ENCODE measurements at regions not wholly inside any gene's neighbourhood (a gene's known extent, or its start where the extent isn't known, plus 50 kb on each side); places are given as distances from the start of the nearest gene placed in this dataset.

DNA sequence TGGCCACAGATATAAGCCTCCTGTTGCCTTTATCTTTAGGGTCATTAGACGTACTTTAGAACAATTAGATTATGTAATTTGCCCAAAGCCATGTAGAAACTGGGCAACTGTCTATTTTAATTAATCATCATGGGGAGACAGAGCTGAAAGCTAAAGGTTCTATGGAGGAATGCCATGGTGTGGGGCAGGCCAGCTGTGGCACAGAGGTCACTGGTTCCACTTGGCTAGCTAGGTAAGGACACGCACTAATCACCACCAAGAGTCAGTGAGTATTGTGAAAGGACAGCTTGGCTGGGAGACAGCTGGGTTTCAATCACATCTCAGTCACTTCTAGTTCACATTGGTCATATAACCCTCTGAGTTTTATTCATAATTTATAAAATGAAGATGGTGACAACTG lies 81.7 kb downstream of the HMHB1 start (continued):
- TF ChIP-seq, protein P1, sequence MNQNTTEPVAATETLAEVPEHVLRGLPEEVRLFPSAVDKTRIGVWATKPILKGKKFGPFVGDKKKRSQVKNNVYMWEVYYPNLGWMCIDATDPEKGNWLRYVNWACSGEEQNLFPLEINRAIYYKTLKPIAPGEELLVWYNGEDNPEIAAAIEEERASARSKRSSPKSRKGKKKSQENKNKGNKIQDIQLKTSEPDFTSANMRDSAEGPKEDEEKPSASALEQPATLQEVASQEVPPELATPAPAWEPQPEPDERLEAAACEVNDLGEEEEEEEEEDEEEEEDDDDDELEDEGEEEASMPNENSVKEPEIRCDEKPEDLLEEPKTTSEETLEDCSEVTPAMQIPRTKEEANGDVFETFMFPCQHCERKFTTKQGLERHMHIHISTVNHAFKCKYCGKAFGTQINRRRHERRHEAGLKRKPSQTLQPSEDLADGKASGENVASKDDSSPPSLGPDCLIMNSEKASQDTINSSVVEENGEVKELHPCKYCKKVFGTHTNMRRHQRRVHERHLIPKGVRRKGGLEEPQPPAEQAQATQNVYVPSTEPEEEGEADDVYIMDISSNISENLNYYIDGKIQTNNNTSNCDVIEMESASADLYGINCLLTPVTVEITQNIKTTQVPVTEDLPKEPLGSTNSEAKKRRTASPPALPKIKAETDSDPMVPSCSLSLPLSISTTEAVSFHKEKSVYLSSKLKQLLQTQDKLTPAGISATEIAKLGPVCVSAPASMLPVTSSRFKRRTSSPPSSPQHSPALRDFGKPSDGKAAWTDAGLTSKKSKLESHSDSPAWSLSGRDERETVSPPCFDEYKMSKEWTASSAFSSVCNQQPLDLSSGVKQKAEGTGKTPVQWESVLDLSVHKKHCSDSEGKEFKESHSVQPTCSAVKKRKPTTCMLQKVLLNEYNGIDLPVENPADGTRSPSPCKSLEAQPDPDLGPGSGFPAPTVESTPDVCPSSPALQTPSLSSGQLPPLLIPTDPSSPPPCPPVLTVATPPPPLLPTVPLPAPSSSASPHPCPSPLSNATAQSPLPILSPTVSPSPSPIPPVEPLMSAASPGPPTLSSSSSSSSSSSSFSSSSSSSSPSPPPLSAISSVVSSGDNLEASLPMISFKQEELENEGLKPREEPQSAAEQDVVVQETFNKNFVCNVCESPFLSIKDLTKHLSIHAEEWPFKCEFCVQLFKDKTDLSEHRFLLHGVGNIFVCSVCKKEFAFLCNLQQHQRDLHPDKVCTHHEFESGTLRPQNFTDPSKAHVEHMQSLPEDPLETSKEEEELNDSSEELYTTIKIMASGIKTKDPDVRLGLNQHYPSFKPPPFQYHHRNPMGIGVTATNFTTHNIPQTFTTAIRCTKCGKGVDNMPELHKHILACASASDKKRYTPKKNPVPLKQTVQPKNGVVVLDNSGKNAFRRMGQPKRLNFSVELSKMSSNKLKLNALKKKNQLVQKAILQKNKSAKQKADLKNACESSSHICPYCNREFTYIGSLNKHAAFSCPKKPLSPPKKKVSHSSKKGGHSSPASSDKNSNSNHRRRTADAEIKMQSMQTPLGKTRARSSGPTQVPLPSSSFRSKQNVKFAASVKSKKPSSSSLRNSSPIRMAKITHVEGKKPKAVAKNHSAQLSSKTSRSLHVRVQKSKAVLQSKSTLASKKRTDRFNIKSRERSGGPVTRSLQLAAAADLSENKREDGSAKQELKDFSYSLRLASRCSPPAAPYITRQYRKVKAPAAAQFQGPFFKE (tag by site-specific recombination; IDR thresholded peaks at IDR 0.05; ENCODE audit: borderline replicate concordance), result no peak
- TF ChIP-seq ZNF133 (tag by site-specific recombination; IDR thresholded peaks at IDR 0.05), result no peak

DNA sequence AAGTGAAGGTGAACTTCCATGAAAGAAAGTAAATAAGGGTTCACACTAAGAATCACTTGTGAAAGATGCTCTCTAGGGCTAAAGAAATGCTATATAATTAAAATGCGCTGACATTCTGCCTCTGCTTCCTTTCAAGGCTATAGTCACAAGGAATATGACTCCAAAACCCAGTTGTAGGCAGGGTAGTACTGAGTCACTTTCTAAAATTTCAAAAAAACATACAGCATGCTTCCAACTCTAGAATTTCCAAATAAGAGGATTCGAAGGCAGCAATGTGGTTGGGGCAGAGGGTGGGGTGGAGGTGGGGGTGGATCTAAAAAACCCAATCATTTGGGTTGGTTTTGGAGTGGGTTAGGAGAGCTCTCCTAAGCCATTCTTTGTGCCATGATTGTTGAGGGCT lies 84.6 kb downstream of the HMHB1 start:
- H3K27ac ChIP-seq (ENCODE audit: extremely low read depth, low read depth, low read length), result no peak overlapping the region
- peaks cover 34% of the 10 kb centered on the region for H3K4me1 ChIP-seq (ENCODE audit: control insufficient read depth, insufficient read depth, low read length)
- no peak for TF ChIP-seq ZNF394 (tag by site-specific recombination; IDR thresholded peaks at IDR 0.05; ENCODE audit: borderline replicate concordance)
- H3K36me3 ChIP-seq (ENCODE audit: control insufficient read depth in 2 of 2, insufficient read depth in 1 of 2, low read length in 2 of 2), result no peaks in the 10 kb centered on the region
- POLR2A ChIA-PET, result no interaction called here
- CTCF ChIA-PET, result interaction anchor here (0.6 kb wide), 1 partner anchor 899 kb away, joined by 3 read pairs; no protein-coding TSS in a partner anchor
- no peak overlapping the region for H3K4me3 ChIP-seq (ENCODE audit: low read depth, low read length)
- H3K9me3 ChIP-seq (ENCODE audit: control insufficient read depth, insufficient read depth, low read depth, low read length), result no peaks in the 10 kb centered on the region

DNA sequence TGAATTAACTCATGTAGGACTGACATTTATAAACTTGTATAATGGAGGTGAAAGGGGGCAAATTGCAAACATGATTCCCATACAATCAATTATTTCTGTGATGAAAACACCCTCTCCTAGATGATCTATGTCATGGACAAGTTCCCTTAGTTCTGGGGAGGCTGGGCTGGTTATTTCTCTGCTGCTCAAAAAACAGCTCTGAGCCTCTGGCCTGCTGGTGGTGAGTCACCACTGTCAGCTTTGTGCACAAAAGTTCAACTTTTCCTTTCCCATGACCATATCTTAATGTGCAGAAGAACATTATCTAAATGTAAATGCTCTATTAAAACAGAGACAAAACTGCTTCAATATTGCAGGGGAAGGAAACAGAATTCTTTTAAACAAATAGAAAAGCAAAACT lies 85.0 kb downstream of the HMHB1 start:
- CTCF ChIA-PET, result interaction anchor here (0.6 kb wide), 1 partner anchor 899 kb away, joined by 3 read pairs; no protein-coding TSS in a partner anchor
- TF ChIP-seq ZNF404 (tag by site-specific recombination; IDR thresholded peaks at IDR 0.05) (no peak), ZSCAN30 (tag by site-specific recombination; IDR thresholded peaks at IDR 0.05) (no peak), GLI2 (tag by site-specific recombination; IDR thresholded peaks at IDR 0.05; ENCODE audit: borderline replicate concordance, low read depth) (no peak), ZFP41 (tag by site-specific recombination; IDR thresholded peaks at IDR 0.05; ENCODE audit: borderline replicate concordance) (no peak)

DNA sequence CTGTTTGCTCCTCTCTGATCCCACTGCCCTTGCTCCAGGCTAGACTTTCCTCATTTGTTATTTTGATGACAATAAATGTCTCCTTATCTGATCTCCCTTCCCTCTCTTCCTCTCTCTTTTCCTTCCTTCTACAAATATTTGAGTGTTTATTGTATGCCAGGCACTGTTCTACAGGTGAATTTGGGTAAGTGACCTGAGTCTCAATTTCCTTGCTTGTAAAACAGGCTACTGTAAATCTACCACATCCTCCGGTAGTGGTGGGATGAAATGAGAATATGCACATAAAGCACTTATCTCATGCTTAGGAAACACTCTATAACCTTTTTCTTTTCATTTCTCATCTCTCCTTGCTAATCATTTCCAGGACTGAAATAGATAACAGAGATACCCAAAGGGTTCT lies 86.4 kb downstream of the HMHB1 start:
- Histone ChIP-seq H3K9me3 (ENCODE audit: control insufficient read depth, insufficient read depth, low read depth, low read length) (no peaks in the 10 kb centered on the region), H3K36me3 (ENCODE audit: control insufficient read depth in 2 of 2, insufficient read depth in 1 of 2, low read length in 2 of 2) (no peaks in the 10 kb centered on the region), H3K4me1 (ENCODE audit: control insufficient read depth, insufficient read depth, low read length) (peaks cover 34% of the 10 kb centered on the region), H3K4me3 (ENCODE audit: low read depth, low read length) (no peak overlapping the region), H3K27ac (ENCODE audit: extremely low read depth, low read depth, low read length) (peak overlapping the region; percentile 63; the same call in 1 of the 2 replicates)
- ChIA-PET POLR2A (no interaction called here), CTCF (interaction anchor here (1.4 kb wide), 1 partner anchor 10 kb away, joined by 3 read pairs; no protein-coding TSS in a partner anchor)
- TF ChIP-seq, protein P2, sequence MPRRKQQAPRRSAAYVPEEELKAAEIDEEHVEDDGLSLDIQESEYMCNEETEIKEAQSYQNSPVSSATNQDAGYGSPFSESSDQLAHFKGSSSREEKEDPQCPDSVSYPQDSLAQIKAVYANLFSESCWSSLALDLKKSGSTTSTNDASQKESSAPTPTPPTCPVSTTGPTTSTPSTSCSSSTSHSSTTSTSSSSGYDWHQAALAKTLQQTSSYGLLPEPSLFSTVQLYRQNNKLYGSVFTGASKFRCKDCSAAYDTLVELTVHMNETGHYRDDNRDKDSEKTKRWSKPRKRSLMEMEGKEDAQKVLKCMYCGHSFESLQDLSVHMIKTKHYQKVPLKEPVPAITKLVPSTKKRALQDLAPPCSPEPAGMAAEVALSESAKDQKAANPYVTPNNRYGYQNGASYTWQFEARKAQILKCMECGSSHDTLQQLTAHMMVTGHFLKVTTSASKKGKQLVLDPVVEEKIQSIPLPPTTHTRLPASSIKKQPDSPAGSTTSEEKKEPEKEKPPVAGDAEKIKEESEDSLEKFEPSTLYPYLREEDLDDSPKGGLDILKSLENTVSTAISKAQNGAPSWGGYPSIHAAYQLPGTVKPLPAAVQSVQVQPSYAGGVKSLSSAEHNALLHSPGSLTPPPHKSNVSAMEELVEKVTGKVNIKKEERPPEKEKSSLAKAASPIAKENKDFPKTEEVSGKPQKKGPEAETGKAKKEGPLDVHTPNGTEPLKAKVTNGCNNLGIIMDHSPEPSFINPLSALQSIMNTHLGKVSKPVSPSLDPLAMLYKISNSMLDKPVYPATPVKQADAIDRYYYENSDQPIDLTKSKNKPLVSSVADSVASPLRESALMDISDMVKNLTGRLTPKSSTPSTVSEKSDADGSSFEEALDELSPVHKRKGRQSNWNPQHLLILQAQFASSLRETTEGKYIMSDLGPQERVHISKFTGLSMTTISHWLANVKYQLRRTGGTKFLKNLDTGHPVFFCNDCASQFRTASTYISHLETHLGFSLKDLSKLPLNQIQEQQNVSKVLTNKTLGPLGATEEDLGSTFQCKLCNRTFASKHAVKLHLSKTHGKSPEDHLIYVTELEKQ (tag by site-specific recombination; IDR thresholded peaks at IDR 0.05; ENCODE audit: borderline replicate concordance), result no peak
- peak; percentile 43; the same call in 1 of the 2 replicates for TF ChIP-seq ZXDB (tag by site-specific recombination; IDR thresholded peaks at IDR 0.05)
- TF ChIP-seq, protein P3, sequence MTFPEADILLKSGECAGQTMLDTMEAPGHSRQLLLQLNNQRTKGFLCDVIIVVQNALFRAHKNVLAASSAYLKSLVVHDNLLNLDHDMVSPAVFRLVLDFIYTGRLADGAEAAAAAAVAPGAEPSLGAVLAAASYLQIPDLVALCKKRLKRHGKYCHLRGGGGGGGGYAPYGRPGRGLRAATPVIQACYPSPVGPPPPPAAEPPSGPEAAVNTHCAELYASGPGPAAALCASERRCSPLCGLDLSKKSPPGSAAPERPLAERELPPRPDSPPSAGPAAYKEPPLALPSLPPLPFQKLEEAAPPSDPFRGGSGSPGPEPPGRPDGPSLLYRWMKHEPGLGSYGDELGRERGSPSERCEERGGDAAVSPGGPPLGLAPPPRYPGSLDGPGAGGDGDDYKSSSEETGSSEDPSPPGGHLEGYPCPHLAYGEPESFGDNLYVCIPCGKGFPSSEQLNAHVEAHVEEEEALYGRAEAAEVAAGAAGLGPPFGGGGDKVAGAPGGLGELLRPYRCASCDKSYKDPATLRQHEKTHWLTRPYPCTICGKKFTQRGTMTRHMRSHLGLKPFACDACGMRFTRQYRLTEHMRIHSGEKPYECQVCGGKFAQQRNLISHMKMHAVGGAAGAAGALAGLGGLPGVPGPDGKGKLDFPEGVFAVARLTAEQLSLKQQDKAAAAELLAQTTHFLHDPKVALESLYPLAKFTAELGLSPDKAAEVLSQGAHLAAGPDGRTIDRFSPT (tag by site-specific recombination; IDR thresholded peaks at IDR 0.05), result 0 out of 2 replicates have a peak, but pooled peaks have one; percentile 15
- peak; percentile 62 for TF ChIP-seq FEZF1 (tag by site-specific recombination; IDR thresholded peaks at IDR 0.05)
- TF ChIP-seq ZNF571 (tag by site-specific recombination; IDR thresholded peaks at IDR 0.05), result no peak
- TF ChIP-seq ZNF658 (tag by site-specific recombination; IDR thresholded peaks at IDR 0.05), result no peak

More for the DNA sequence above, 85.0 kb downstream of the HMHB1 start:
- H3K9me3 ChIP-seq (ENCODE audit: control insufficient read depth, insufficient read depth, low read depth, low read length), result no peaks in the 10 kb centered on the region
- H3K4me3 ChIP-seq (ENCODE audit: low read depth, low read length), result no peak overlapping the region
- peaks cover 34% of the 10 kb centered on the region for H3K4me1 ChIP-seq (ENCODE audit: control insufficient read depth, insufficient read depth, low read length)
- no peaks in the 10 kb centered on the region for H3K36me3 ChIP-seq (ENCODE audit: control insufficient read depth in 2 of 2, insufficient read depth in 1 of 2, low read length in 2 of 2)
- POLR2A ChIA-PET, result no interaction called here
- no peak overlapping the region for H3K27ac ChIP-seq (ENCODE audit: extremely low read depth, low read depth, low read length)
